ENCODE measurements at regions not wholly inside any gene's neighbourhood (a gene's known extent, or its start where the extent isn't known, plus 50 kb on each side); places are given as distances from the start of the nearest gene placed in this dataset.

- Histone ChIP-seq H3K4me3 (ENCODE audit: low read depth, low read length) (no peak overlapping the region), H3K27me3 (ENCODE audit: control insufficient read depth, insufficient read depth, low read length) (no peaks in the 10 kb centered on the region), H3K36me3 (ENCODE audit: control insufficient read depth, insufficient read depth, low read length) (no peaks in the 10 kb centered on the region)
- TF ChIP-seq CTCF (IDR thresholded peaks at IDR 0.05; ENCODE audit: insufficient read depth, low read length, poor library complexity, severe bottlenecking): no peak
- no peak for DNase-seq (ENCODE audit: low read depth)
Observed at GRCh38 chr13:70580825-70581224, 472.6 kb upstream of the KLHL1 start.

- DNase-seq (ENCODE audit: low read depth): no peak
- Histone ChIP-seq H3K27me3 (ENCODE audit: control insufficient read depth, insufficient read depth, low read length) (no peaks in the 10 kb centered on the region), H3K4me3 (ENCODE audit: low read depth, low read length) (no peak overlapping the region), H3K36me3 (ENCODE audit: control insufficient read depth, insufficient read depth, low read length) (no peaks in the 10 kb centered on the region)
- no peak for TF ChIP-seq CTCF (IDR thresholded peaks at IDR 0.05; ENCODE audit: insufficient read depth, low read length, poor library complexity, severe bottlenecking)
Observed at GRCh38 chr13:70579941-70580340, 471.7 kb upstream of the KLHL1 start.

GRCh38 chr13:70571221-70571620 lies 463.0 kb upstream of the KLHL1 start:
- no peak for TF ChIP-seq CTCF (IDR thresholded peaks at IDR 0.05; ENCODE audit: insufficient read depth, low read length, poor library complexity, severe bottlenecking)
- Histone ChIP-seq H3K36me3 (ENCODE audit: control insufficient read depth, insufficient read depth, low read length) (no peaks in the 10 kb centered on the region), H3K27me3 (ENCODE audit: control insufficient read depth, insufficient read depth, low read length) (no peaks in the 10 kb centered on the region), H3K4me3 (ENCODE audit: low read depth, low read length) (no peak overlapping the region)
- no peak for DNase-seq (ENCODE audit: low read depth)

- no peak for DNase-seq (ENCODE audit: low read depth)
- no peak overlapping the region for H3K4me3 ChIP-seq (ENCODE audit: low read depth, low read length)
- H3K27me3 ChIP-seq (ENCODE audit: control insufficient read depth, insufficient read depth, low read length): no peaks in the 10 kb centered on the region
- peak; percentile 53 for TF ChIP-seq CTCF (IDR thresholded peaks at IDR 0.05; ENCODE audit: insufficient read depth, low read length, poor library complexity, severe bottlenecking)
- H3K36me3 ChIP-seq (ENCODE audit: control insufficient read depth, insufficient read depth, low read length): no peaks in the 10 kb centered on the region
Observed at GRCh38 chr13:70568571-70568970, 460.3 kb upstream of the KLHL1 start.

- H3K27me3 ChIP-seq (ENCODE audit: control insufficient read depth, insufficient read depth, low read length): no peaks in the 10 kb centered on the region
- H3K4me3 ChIP-seq (ENCODE audit: low read depth, low read length): no peak overlapping the region
- no peak for DNase-seq (ENCODE audit: low read depth)
- TF ChIP-seq CTCF (IDR thresholded peaks at IDR 0.05; ENCODE audit: insufficient read depth, low read length, poor library complexity, severe bottlenecking): no peak
- H3K36me3 ChIP-seq (ENCODE audit: control insufficient read depth, insufficient read depth, low read length): no peaks in the 10 kb centered on the region
Observed at GRCh38 chr13:70544706-70545105, 436.5 kb upstream of the KLHL1 start.

- Histone ChIP-seq H3K36me3 (ENCODE audit: control insufficient read depth, insufficient read depth, low read length) (no peaks in the 10 kb centered on the region), H3K4me3 (ENCODE audit: low read depth, low read length) (no peak overlapping the region), H3K27me3 (ENCODE audit: control insufficient read depth, insufficient read depth, low read length) (no peaks in the 10 kb centered on the region)
- TF ChIP-seq CTCF (IDR thresholded peaks at IDR 0.05; ENCODE audit: insufficient read depth, low read length, poor library complexity, severe bottlenecking): no peak
- no peak for DNase-seq (ENCODE audit: low read depth)
Observed at GRCh38 chr13:70541451-70541850, 433.2 kb upstream of the KLHL1 start.

All from kidney epithelial cell (primary cell).